Occipital lobe (tissue), 1 donor: ENCODE measurements at regions not wholly inside any gene's neighbourhood (a gene's known extent, or its start where the extent isn't known, plus 50 kb on each side); places are given as distances from the start of the nearest gene placed in this dataset.

Experiments used
- DNase-seq: peaks from one replicate; lab custom pipeline; 2025; lab: John Stamatoyannopoulos, UW

- no peak for DNase-seq
Measured at GRCh38 chr2:144281476-144281875, 238.4 kb downstream of the ZEB2 start.

- DNase-seq: no peak
Measured at GRCh38 chr2:144280009-144280408, 239.9 kb downstream of the ZEB2 start.

GRCh38 chr2:144279165-144279564, 240.8 kb downstream of the ZEB2 start:
- DNase-seq: no peak

- DNase-seq: no peak
Measured at GRCh38 chr2:144277622-144278354, 242.1 kb downstream of the ZEB2 start.

- no peak for DNase-seq
Measured at GRCh38 chr2:144275340-144275739, 244.6 kb downstream of the ZEB2 start.

GRCh38 chr2:144274131-144274530, 245.8 kb downstream of the ZEB2 start:
- DNase-seq: no peak

- no peak for DNase-seq
Measured at GRCh38 chr2:144270951-144271350, 249.0 kb downstream of the ZEB2 start.

GRCh38 chr2:144268036-144268678, 251.8 kb downstream of the ZEB2 start:
- DNase-seq: no peak

GRCh38 chr2:144267239-144267638, 252.7 kb downstream of the ZEB2 start:
- DNase-seq: no peak

GRCh38 chr2:144265654-144266053, 254.3 kb downstream of the ZEB2 start:
- no peak for DNase-seq

- DNase-seq: no peak
Measured at GRCh38 chr2:144261966-144262365, 258.0 kb downstream of the ZEB2 start.

- no peak for DNase-seq
Measured at GRCh38 chr2:144261336-144261735, 258.6 kb downstream of the ZEB2 start.

- DNase-seq: no peak
Measured at GRCh38 chr2:144259332-144259731, 260.6 kb downstream of the ZEB2 start.

- no peak for DNase-seq
Measured at GRCh38 chr2:144258154-144258553, 261.8 kb downstream of the ZEB2 start.

- DNase-seq: no peak
Measured at GRCh38 chr2:144256996-144257707, 262.8 kb downstream of the ZEB2 start.

GRCh38 chr2:144254342-144255235, 265.3 kb downstream of the ZEB2 start:
- DNase-seq: no peak

GRCh38 chr2:144253743-144254142, 266.2 kb downstream of the ZEB2 start:
- no peak for DNase-seq

- DNase-seq: no peak
Measured at GRCh38 chr2:144252694-144253093, 267.2 kb downstream of the ZEB2 start.

GRCh38 chr2:144249035-144249637, 270.8 kb downstream of the ZEB2 start:
- DNase-seq: no peak

- no peak for DNase-seq
Measured at GRCh38 chr2:144248350-144249034, 271.4 kb downstream of the ZEB2 start.

- DNase-seq: no peak
Measured at GRCh38 chr2:144244938-144245337, 275.0 kb downstream of the ZEB2 start.
